ENCODE measurements at regions not wholly inside any gene's neighbourhood (a gene's known extent, or its start where the extent isn't known, plus 50 kb on each side); places are given as distances from the start of the nearest gene placed in this dataset.
A peak's percentile ranks its signal among the peaks of the same experiment; 100 is the strongest.
"Not testable (repeated sequence)": the region's sequence is repeated elsewhere in the genome, so short reads cannot be mapped to it uniquely, and the experiment has no call there.

DNA sequence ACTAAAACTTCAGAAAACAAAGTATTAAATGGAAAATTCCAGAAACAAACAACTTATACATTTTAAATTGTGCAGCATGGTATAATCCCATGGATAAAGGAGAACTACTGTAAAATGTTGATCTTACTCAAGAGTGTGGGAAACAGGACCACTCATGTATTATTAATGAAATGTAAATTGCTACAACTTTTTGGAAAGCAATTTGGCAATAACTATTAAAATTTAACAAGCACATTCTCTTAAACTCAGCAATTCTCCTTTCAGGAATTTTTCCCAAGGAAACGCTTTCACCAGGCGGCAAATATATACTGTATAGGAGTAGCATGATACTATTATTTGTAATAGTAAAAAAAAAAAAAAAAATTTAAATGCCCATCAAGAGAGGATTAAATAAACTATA is 284.5 kb upstream of the AMIGO2 start:
- DNase-seq (ENCODE audit: low read depth): no peak
- H3K4me3 ChIP-seq (ENCODE audit: low read depth, low read length): no peak overlapping the region
- TF ChIP-seq MYC (IDR thresholded peaks at IDR 0.05; ENCODE audit: low read depth, low read length): no peak

DNA sequence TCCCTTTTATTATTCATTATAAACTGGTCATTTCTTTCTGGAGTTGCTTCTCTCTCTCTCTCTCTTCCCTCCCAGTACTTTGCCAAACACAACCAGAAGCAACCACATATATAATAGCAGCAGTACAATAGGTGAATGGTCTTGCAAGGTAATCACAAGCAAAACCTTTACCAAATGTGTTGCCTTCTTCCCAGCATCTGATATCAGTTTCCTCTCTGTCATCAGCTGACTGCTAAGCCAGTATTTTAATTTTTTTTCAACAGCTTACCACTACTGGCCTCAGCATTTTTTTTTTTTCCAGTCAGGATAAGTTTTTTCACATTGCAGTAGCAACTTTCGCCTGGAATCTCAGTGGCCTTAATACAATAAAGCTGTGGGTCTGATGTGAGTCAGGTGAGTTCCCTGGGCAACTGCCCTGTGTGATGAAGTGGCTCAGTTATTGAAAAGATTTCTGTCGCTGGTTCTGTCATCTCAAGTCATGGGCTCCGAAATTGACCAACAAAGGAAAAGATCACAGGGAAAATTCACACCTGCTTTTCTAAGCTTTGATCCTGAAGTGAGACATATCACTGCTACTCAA is 282.5 kb upstream of the AMIGO2 start:
- no peak for DNase-seq (ENCODE audit: low read depth)
- TF ChIP-seq, protein P1, sequence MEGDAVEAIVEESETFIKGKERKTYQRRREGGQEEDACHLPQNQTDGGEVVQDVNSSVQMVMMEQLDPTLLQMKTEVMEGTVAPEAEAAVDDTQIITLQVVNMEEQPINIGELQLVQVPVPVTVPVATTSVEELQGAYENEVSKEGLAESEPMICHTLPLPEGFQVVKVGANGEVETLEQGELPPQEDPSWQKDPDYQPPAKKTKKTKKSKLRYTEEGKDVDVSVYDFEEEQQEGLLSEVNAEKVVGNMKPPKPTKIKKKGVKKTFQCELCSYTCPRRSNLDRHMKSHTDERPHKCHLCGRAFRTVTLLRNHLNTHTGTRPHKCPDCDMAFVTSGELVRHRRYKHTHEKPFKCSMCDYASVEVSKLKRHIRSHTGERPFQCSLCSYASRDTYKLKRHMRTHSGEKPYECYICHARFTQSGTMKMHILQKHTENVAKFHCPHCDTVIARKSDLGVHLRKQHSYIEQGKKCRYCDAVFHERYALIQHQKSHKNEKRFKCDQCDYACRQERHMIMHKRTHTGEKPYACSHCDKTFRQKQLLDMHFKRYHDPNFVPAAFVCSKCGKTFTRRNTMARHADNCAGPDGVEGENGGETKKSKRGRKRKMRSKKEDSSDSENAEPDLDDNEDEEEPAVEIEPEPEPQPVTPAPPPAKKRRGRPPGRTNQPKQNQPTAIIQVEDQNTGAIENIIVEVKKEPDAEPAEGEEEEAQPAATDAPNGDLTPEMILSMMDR (IDR thresholded peaks at IDR 0.05; ENCODE audit: low read depth, low read length): no peak
- TF ChIP-seq, protein P2, sequence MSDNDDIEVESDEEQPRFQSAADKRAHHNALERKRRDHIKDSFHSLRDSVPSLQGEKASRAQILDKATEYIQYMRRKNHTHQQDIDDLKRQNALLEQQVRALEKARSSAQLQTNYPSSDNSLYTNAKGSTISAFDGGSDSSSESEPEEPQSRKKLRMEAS (IDR thresholded peaks at IDR 0.05; ENCODE audit: low read depth, low read length): no peak
- TF ChIP-seq MYC (IDR thresholded peaks at IDR 0.05; ENCODE audit: low read depth, low read length) (no peak), POLR2A (IDR thresholded peaks at IDR 0.05; ENCODE audit: extremely low read depth, insufficient read length) (no peak)

DNA sequence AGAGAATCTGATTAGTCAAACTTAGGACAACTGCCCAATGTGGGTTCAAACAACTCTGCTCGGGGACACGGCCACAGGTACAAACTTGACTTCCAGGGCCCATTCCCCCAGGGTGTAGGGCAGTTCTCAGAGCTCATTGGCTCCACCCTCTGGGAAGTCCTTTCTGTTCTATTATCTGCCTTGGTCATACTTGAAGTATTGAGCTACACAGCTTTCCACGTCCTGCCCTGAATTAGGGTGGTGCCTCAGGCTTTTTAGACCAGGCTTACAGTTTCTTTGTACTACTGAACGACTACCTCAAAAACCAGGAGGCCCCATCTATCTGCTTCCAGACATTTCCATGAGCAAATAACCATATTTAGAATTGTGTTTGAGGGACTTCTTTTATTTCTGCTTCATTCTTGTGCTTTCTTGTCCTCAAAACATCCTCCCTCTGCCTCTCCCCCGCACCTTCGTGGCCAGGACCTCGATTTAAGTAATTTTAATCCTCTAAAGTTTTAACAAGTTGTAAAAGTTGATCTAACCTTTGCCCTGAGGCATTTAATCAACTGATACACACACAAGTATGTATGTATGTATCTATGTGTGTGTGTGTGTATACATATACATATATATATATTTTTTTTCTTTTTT is 281.7 kb upstream of the AMIGO2 start:
- TF ChIP-seq, protein P1 (IDR thresholded peaks at IDR 0.05; ENCODE audit: low read depth, low read length): peak; percentile 30
- TF ChIP-seq, protein P2 (IDR thresholded peaks at IDR 0.05; ENCODE audit: low read depth, low read length): no peak; the same call in 1 of the 2 replicates
- peak overlapping the region; percentile 32 for H3K4me3 ChIP-seq (ENCODE audit: low read depth, low read length)
- DNase-seq (ENCODE audit: low read depth): peak; percentile 49

More for the DNA sequence above, 282.5 kb upstream of the AMIGO2 start:
- no peak overlapping the region for H3K4me3 ChIP-seq (ENCODE audit: low read depth, low read length)

DNA sequence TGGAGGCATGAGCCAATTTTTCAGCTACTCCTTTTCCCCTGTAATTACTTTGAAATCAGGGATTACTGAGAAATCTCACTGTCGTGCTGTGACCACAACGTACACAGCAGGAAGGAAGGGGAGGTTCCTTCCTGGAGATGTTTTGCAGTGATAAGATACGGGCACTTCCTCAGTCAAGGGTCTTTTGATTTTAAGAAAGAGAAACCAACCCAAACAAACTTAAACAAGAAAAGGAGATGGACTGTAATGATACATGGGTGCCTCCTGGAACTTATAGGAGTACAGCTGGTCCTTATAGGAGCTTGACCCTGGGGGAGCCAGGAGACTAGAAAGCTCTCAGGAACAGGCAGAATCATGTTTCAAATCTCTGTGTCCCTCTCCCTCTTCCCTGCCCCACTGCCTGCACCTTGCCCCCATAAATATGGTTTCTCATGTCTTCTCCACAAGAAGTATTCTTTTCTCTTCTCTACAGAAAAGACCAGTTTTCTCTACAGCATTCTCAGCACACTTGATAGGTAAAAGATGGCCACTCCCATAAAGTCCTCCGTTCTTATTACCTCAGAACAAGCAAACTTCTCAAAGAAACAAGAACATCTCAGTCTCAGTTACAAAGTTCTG is 281.1 kb upstream of the AMIGO2 start:
- H3K4me3 ChIP-seq (ENCODE audit: low read depth, low read length): peak overlapping the region; percentile 32
- TF ChIP-seq MYC (IDR thresholded peaks at IDR 0.05; ENCODE audit: low read depth, low read length): no peak
- no peak for TF ChIP-seq POLR2A (IDR thresholded peaks at IDR 0.05; ENCODE audit: extremely low read depth, insufficient read length)
- TF ChIP-seq, protein P2 (IDR thresholded peaks at IDR 0.05; ENCODE audit: low read depth, low read length): no peak
- TF ChIP-seq, protein P1 (IDR thresholded peaks at IDR 0.05; ENCODE audit: low read depth, low read length): no peak
- DNase-seq (ENCODE audit: low read depth): peak; percentile 63

DNA sequence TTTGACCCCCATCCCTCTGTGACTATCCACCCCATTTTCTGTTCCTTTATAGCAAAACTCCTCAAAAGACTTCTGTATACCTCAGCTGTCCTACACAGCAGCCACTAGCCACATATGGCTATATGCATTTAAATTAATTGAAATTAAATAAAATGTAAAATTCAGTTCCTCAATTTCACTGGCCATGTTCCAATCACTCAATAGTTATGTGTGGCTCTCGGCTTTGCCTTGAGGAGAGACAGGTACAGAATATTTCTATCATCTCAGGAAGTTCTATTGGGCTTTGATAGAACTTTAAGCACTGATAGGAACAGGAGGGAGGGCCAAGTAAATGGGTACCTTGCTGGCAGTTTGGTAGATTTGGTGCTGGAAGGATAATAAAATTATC is 280.3 kb upstream of the AMIGO2 start:
- TF ChIP-seq, protein P1 (IDR thresholded peaks at IDR 0.05; ENCODE audit: low read depth, low read length): no peak
- no peak for TF ChIP-seq POLR2A (IDR thresholded peaks at IDR 0.05; ENCODE audit: extremely low read depth, insufficient read length)
- TF ChIP-seq, protein P2 (IDR thresholded peaks at IDR 0.05; ENCODE audit: low read depth, low read length): no peak
- no peak for TF ChIP-seq MYC (IDR thresholded peaks at IDR 0.05; ENCODE audit: low read depth, low read length)
- H3K4me3 ChIP-seq (ENCODE audit: low read depth, low read length): no peak overlapping the region
- no peak for DNase-seq (ENCODE audit: low read depth)

DNA sequence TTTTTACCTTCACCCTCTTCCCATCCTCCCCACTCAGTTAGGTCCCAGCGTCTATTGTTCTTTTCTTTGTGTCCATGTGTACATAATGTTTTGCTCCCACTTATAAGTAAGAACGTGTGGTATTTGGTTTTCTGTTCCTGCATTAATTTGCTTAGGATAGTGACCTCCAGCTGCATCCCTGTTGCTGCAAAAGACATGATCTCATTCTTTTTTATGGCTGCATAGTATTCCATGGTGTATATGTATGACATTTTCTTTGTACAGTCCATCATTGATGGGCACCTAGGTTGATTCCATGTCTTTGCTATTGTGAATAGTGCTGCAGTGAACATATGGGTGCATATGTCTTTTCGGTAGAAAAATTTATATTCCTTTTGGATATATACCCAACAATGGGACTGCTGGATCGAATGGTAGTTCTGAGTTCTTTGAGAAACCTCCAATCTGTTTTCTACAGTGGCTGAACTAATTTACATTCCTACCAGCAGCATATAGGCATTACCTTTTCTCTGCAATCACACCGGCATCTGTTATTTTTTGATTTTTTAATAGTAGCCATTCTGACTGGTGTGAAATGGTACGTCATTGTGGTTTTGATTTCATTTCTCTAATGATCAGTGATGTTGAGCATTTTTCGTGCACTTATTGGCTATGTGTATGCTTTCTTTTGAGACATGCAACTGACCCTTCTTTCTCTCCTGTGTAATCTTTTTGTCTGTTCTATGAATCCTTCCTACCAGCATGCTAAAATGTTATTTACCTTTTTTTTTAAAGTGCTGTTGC is 279.7 kb upstream of the AMIGO2 start:
- no peak overlapping the region for H3K4me3 ChIP-seq (ENCODE audit: low read depth, low read length)
- no peak for TF ChIP-seq POLR2A (IDR thresholded peaks at IDR 0.05; ENCODE audit: extremely low read depth, insufficient read length)
- TF ChIP-seq, protein P1 (IDR thresholded peaks at IDR 0.05; ENCODE audit: low read depth, low read length): no peak
- no peak for TF ChIP-seq MYC (IDR thresholded peaks at IDR 0.05; ENCODE audit: low read depth, low read length)
- TF ChIP-seq, protein P2 (IDR thresholded peaks at IDR 0.05; ENCODE audit: low read depth, low read length): no peak
- no peak for DNase-seq (ENCODE audit: low read depth)

DNA sequence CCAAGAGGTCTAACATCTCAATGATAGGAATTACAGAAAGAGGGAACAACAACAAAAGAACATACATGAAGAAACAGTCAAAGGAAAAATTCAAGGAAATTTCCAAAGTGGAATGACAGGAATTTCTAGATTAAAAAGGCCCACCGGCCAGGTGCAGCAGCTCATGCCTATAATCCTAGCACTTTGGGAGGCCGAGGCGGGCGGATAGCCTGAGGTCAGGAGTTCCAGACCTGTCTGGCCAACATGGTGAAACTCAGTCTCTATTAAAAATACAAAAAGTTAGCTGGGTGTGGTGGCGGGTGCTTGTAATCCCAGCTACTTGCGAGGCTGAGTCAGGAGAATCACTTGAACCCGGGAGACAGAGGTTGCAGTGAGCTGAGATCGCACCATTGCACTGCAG is 277.2 kb upstream of the AMIGO2 start:
- not testable (repeated sequence) for DNase-seq (ENCODE audit: low read depth); H3K4me3 ChIP-seq (ENCODE audit: low read depth, low read length)

Data from NB4 (cell line).